OCI-LY7 (cell line): ENCODE measurements at regions not wholly inside any gene's neighbourhood (a gene's known extent, or its start where the extent isn't known, plus 50 kb on each side); places are given as distances from the start of the nearest gene placed in this dataset.

Experiments used
- BruUV-seq: library from RNA; stranded (reverse); fragments of 400-500 nt; replicated peaks from 2 replicates; lab custom pipeline; 2021; lab: Mats Ljungman, UMichigan
- CTCF ChIA-PET: fragments of 300-600 bp; sonication (Branson Sonifier 250); formaldehyde crosslinking; loops from one replicate; lab custom pipeline; 2022; ENCODE audit warnings: antibody characterized with exemption; ENCODE audit not compliant: unreplicated experiment; lab: Charles Lee
- POLR2A ChIA-PET: fragments of 300-600 bp; sonication (Branson Sonifier 250); formaldehyde crosslinking; loops from one replicate; lab custom pipeline; 2022; ENCODE audit warnings: antibody characterized with exemption; lab: Charles Lee
- DNase-seq: peaks from one replicate; pipeline ENCODE4 v3.0.0-alpha.2; 2015; ENCODE audit warnings: low spot score
- H2AFZ ChIP-seq: fragments of 200-600 bp; sonication (generic), shearing (Covaris generic); 2 replicates; pipeline ENCODE4 v1.6.1; 2014; ENCODE audit warnings: mild to moderate bottlenecking, antibody characterized with exemption, low read length, moderate library complexity
- H3K27ac ChIP-seq: fragments of 200-600 bp; sonication (generic); 2 replicates; pipeline ENCODE4 v1.5.1; 2014; ENCODE audit warnings: mixed run types, low read depth, mild to moderate bottlenecking, moderate library complexity, low read length, inconsistent platforms; ENCODE audit not compliant: poor library complexity, severe bottlenecking
- H3K36me3 ChIP-seq: fragments of 200-600 bp; sonication (generic); 2 replicates; pipeline ENCODE4 v1.6.1; 2014; ENCODE audit warnings: mild to moderate bottlenecking, antibody characterized with exemption, low read length, moderate library complexity, mixed read lengths; ENCODE audit not compliant: insufficient read depth
- H3K4me1 ChIP-seq: fragments of 200-600 bp; sonication (generic); 2 replicates; pipeline ENCODE4 v1.5.1; 2014; ENCODE audit warnings: mild to moderate bottlenecking, low read length; ENCODE audit not compliant: insufficient read depth, poor library complexity, severe bottlenecking
- H3K4me2 ChIP-seq: fragments of 200-600 bp; sonication (generic); 2 replicates; pipeline ENCODE4 v1.6.1; 2014; ENCODE audit warnings: mild to moderate bottlenecking, low read length
- H3K4me3 ChIP-seq: fragments of 200-600 bp; sonication (generic); 2 replicates; pipeline ENCODE4 v1.5.1; 2014; ENCODE audit warnings: mild to moderate bottlenecking, low read depth, low read length; ENCODE audit not compliant: poor library complexity, severe bottlenecking
- H3K79me2 ChIP-seq: fragments of 200-600 bp; sonication (generic); 2 replicates; pipeline ENCODE4 v1.6.1; 2016; ENCODE audit warnings: low read depth, mild to moderate bottlenecking, low read length, moderate library complexity, mixed read lengths; ENCODE audit not compliant: insufficient read depth
- H3K9me2 ChIP-seq: fragments of 200-600 bp; sonication (generic); 2 replicates; pipeline ENCODE4 v1.6.1; 2016; ENCODE audit warnings: mild to moderate bottlenecking, low read length, mixed read lengths; ENCODE audit not compliant: insufficient read depth
- H3K9me3 ChIP-seq: fragments of 200-600 bp; sonication (generic); 2 replicates; pipeline ENCODE4 v1.6.1; 2014; ENCODE audit warnings: mild to moderate bottlenecking, mixed run types, low read length, mixed read lengths
- H4K20me1 ChIP-seq: fragments of 200-600 bp; sonication (generic); 2 replicates; pipeline ENCODE4 v1.6.1; 2014; ENCODE audit warnings: mild to moderate bottlenecking, antibody characterized with exemption, low read length, moderate library complexity, mixed read lengths; ENCODE audit not compliant: insufficient read depth
- CTCF ChIP-seq: fragments of 200-600 bp; sonication (generic); conservative IDR thresholded peaks from 2 replicates; pipeline ENCODE4 v1.5.1; 2014; ENCODE audit warnings: mild to moderate bottlenecking, antibody characterized with exemption, low read length, moderate library complexity, mixed read lengths
- EZH2phosphoT487 ChIP-seq: fragments of 200-600 bp; sonication (generic); IDR thresholded peaks from 2 replicates; pipeline ENCODE4 v1.6.1; 2018; ENCODE audit warnings: low read depth, borderline replicate concordance, mild to moderate bottlenecking, mixed run types, antibody characterized with exemption, low read length, moderate library complexity, mixed read lengths
- intact Hi-C: fragments of 100-400 bp; cut with micrococcal nuclease; formaldehyde crosslinking; loops from one replicate; pipeline ENCODE4 v1.10.0; 2022; ENCODE audit not compliant: unreplicated experiment

- Histone ChIP-seq H3K9me2 (no peaks in the 10 kb centered on the region), H4K20me1 (no peaks in the 10 kb centered on the region), H3K9me3 (no peaks in the 10 kb centered on the region), H3K4me1 (no peaks in the 10 kb centered on the region), H3K4me3 (no peak overlapping the region), H3K4me2 (no peak overlapping the region), H2AFZ (no peak overlapping the region), H3K79me2 (no peaks in the 10 kb centered on the region), H3K36me3 (no peaks in the 10 kb centered on the region), H3K27ac (no peak overlapping the region)
- intact Hi-C loops, result loop anchor here (10.0 kb wide), 1 partner anchor 414 kb away; no protein-coding TSS in a partner anchor
- TF ChIP-seq CTCF (no peak), EZH2phosphoT487 (no peak)
- POLR2A ChIA-PET, result interaction anchor here (1.0 to 2.5 kb wide), 3 partner anchors 10 to 267 kb away, joined by 3 to 9 read pairs (median 3); no protein-coding TSS in a partner anchor
- CTCF ChIA-PET, result interaction anchor here (1.4 kb wide), 1 partner anchor 8 kb away, joined by 3 read pairs; no protein-coding TSS in a partner anchor
- BruUV-seq, result no TSS peak
- DNase-seq, result no peak
Measured at GRCh38 chr1:199121047-199121446, 482.2 kb downstream of the PTPRC start.

GRCh38 chr1:199122085-199122484, 483.2 kb downstream of the PTPRC start:
- Histone ChIP-seq H3K4me2 (no peak overlapping the region), H3K9me3 (no peaks in the 10 kb centered on the region), H2AFZ (no peak overlapping the region), H3K36me3 (no peaks in the 10 kb centered on the region), H3K27ac (no peak overlapping the region), H3K4me3 (no peak overlapping the region), H3K79me2 (no peaks in the 10 kb centered on the region), H3K9me2 (no peaks in the 10 kb centered on the region), H4K20me1 (no peaks in the 10 kb centered on the region), H3K4me1 (no peaks in the 10 kb centered on the region)
- BruUV-seq, result no TSS peak
- TF ChIP-seq EZH2phosphoT487 (no peak), CTCF (no peak)
- no peak for DNase-seq
- intact Hi-C loops, result loop anchor here (10.0 kb wide), 1 partner anchor 413 kb away; no protein-coding TSS in a partner anchor
- ChIA-PET POLR2A (interaction anchor here (0.6 to 2.5 kb wide), 5 partner anchors 9 to 1165 kb away, joined by 3 to 9 read pairs (median 3); no protein-coding TSS in a partner anchor), CTCF (interaction anchor here (1.4 kb wide), 1 partner anchor 9 kb away, joined by 3 read pairs; no protein-coding TSS in a partner anchor)

- H3K9me3 ChIP-seq, result no peaks in the 10 kb centered on the region
- H4K20me1 ChIP-seq, result no peaks in the 10 kb centered on the region
- H3K36me3 ChIP-seq, result no peaks in the 10 kb centered on the region
- no peak overlapping the region for H3K27ac ChIP-seq
- H3K9me2 ChIP-seq, result no peaks in the 10 kb centered on the region
- no peak overlapping the region for H2AFZ ChIP-seq
- DNase-seq, result no peak
- no TSS peak for BruUV-seq
- TF ChIP-seq EZH2phosphoT487 (no peak), CTCF (no peak)
- H3K79me2 ChIP-seq, result no peaks in the 10 kb centered on the region
- CTCF ChIA-PET, result interaction anchor here (1.4 kb wide), 1 partner anchor 10 kb away, joined by 3 read pairs; no protein-coding TSS in a partner anchor
- H3K4me2 ChIP-seq, result no peak overlapping the region
- intact Hi-C loops, result loop anchor here (10.0 kb wide), 1 partner anchor 412 kb away; no protein-coding TSS in a partner anchor
- POLR2A ChIA-PET, result interaction anchor here (0.5 to 2.5 kb wide), 6 partner anchors 9 to 1166 kb away, joined by 3 to 9 read pairs (median 3); no protein-coding TSS in a partner anchor
- H3K4me3 ChIP-seq, result no peak overlapping the region
- no peaks in the 10 kb centered on the region for H3K4me1 ChIP-seq
Measured at GRCh38 chr1:199122532-199123311, 483.9 kb downstream of the PTPRC start.
